Natural killer cell (primary cell): ENCODE measurements at regions not wholly inside any gene's neighbourhood (a gene's known extent, or its start where the extent isn't known, plus 50 kb on each side); places are given as distances from the start of the nearest gene placed in this dataset.

Source experiments
- ATAC-seq, 3 donors: fragments of 150-1000 bp in 2 of 3; fragments of 200-7000 bp in 1 of 3; cut with Tn5 transposase; 1 replicate in 1 of 3; 2 replicates in 2 of 3; pipeline ENCODE4 v1.10.0; 2021; ENCODE audit warnings: mild to moderate bottlenecking in 2 of 3, moderate library complexity in 2 of 3
- DNase-seq, 2 donors: peaks; one replicate each; pipeline versions ENCODE4 v3.0.0 to v3.0.0-alpha.2; 2013 to 2021; ENCODE audit warnings: mixed read lengths in 1 of 2
- H3K27ac ChIP-seq: one replicate; pipeline ENCODE4 v1.5.1; 2013; ENCODE audit warnings: mild to moderate bottlenecking, low read length
- H3K27me3 ChIP-seq: one replicate; pipeline ENCODE4 v1.6.1; 2013; ENCODE audit warnings: low read length; ENCODE audit not compliant: control insufficient read depth, insufficient read depth
- H3K36me3 ChIP-seq: one replicate; pipeline ENCODE4 v1.6.1; 2013; ENCODE audit warnings: low read length; ENCODE audit not compliant: control insufficient read depth, insufficient read depth
- H3K4me1 ChIP-seq: one replicate; pipeline ENCODE4 v1.6.1; 2013; ENCODE audit warnings: low read length; ENCODE audit not compliant: control insufficient read depth, insufficient read depth
- H3K4me3 ChIP-seq: one replicate; pipeline ENCODE4 v1.5.1; 2013; ENCODE audit warnings: low read length
- H3K9me3 ChIP-seq: one replicate; pipeline ENCODE4 v1.6.1; 2013; ENCODE audit warnings: low read length; ENCODE audit not compliant: control insufficient read depth, insufficient read depth
- H3K27ac Mint-ChIP-seq, 2 donors: one replicate each; pipeline ENCODE4 v1.8.0; 2022; ENCODE audit warnings: mild to moderate bottlenecking in 2 of 2, mixed read lengths in 2 of 2, moderate library complexity in 1 of 2
- H3K27me3 Mint-ChIP-seq, 2 donors: one replicate each; pipeline ENCODE4 v1.8.0; 2022; ENCODE audit warnings: low read depth in 2 of 2, mixed read lengths in 2 of 2
- H3K36me3 Mint-ChIP-seq: one replicate; pipeline ENCODE4 v1.8.0; 2022; ENCODE audit warnings: mixed read lengths
- H3K4me1 Mint-ChIP-seq, 2 donors: one replicate each; pipeline ENCODE4 v1.8.0; 2022; ENCODE audit warnings: mixed read lengths in 2 of 2
- H3K4me3 Mint-ChIP-seq: one replicate; pipeline ENCODE4 v1.8.0; 2022; ENCODE audit warnings: mild to moderate bottlenecking, moderate library complexity, mixed read lengths
- H3K9me3 Mint-ChIP-seq, 2 donors: one replicate each; pipeline ENCODE4 v1.8.0; 2022; ENCODE audit warnings: mixed read lengths in 2 of 2
- WGBS: methylation state at CpG from one replicate; pipeline ENCODE4 v1.1.7; 2013; ENCODE audit warnings: missing lambda C conversion rate; ENCODE audit not compliant: insufficient coverage; 5-methylcytosine and 5-hydroxymethylcytosine counted together
- intact Hi-C: fragments of 100-400 bp; cut with micrococcal nuclease; formaldehyde crosslinking; loops from one replicate; pipeline ENCODE4 v1.14.2; 2022
- TF ChIP-seq, protein P1 (sequence below): fragments of 200-600 bp; IDR thresholded peaks from one replicate; pipeline ENCODE4 v1.8.0; 2022; ENCODE audit warnings: antibody characterized with exemption

DNA sequence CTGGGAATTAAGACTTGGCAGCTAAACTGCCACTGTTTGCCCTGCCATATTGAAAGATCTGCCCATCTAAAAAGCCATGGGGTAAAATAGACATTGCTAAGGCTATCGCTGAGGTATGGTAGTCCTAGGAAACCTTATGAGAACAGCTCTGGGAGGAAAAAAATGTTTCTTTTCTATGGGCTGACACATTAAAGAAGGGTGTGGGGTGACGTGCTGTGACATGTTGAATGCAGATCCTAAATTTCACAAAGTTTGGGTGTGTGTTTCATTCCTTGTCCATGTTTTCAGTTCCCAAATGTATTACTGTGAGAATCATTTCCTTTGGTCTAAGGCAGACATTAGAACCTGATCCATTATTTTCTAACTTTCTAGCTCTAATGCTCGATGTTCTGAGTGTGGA is 766.4 kb downstream of the BCL11A start:
- Mint-ChIP-seq H3K27ac (no peak overlapping the region), H3K4me3 (no peak overlapping the region), H3K9me3 (peaks cover 2 to 3% of the 10 kb centered on the region in 2 donors), H3K4me1 (no peaks in the 10 kb centered on the region), H3K36me3 (no peaks in the 10 kb centered on the region), H3K27me3 (peaks cover 0 to 2% of the 10 kb centered on the region in 2 donors)
- H3K4me1 ChIP-seq = no peaks in the 10 kb centered on the region
- no peaks in the 10 kb centered on the region for H3K9me3 ChIP-seq
- intact Hi-C loops = no loop called here
- WGBS = 84% methylated on average over 3 of the region's 3 CpGs
- TF ChIP-seq, protein P1, sequence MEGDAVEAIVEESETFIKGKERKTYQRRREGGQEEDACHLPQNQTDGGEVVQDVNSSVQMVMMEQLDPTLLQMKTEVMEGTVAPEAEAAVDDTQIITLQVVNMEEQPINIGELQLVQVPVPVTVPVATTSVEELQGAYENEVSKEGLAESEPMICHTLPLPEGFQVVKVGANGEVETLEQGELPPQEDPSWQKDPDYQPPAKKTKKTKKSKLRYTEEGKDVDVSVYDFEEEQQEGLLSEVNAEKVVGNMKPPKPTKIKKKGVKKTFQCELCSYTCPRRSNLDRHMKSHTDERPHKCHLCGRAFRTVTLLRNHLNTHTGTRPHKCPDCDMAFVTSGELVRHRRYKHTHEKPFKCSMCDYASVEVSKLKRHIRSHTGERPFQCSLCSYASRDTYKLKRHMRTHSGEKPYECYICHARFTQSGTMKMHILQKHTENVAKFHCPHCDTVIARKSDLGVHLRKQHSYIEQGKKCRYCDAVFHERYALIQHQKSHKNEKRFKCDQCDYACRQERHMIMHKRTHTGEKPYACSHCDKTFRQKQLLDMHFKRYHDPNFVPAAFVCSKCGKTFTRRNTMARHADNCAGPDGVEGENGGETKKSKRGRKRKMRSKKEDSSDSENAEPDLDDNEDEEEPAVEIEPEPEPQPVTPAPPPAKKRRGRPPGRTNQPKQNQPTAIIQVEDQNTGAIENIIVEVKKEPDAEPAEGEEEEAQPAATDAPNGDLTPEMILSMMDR = no peak
- H3K27me3 ChIP-seq = no peaks in the 10 kb centered on the region
- H3K36me3 ChIP-seq = no peaks in the 10 kb centered on the region
- ATAC-seq (no peak), DNase-seq (no peak)
- no peak overlapping the region for H3K27ac ChIP-seq
- H3K4me3 ChIP-seq = no peak overlapping the region

DNA sequence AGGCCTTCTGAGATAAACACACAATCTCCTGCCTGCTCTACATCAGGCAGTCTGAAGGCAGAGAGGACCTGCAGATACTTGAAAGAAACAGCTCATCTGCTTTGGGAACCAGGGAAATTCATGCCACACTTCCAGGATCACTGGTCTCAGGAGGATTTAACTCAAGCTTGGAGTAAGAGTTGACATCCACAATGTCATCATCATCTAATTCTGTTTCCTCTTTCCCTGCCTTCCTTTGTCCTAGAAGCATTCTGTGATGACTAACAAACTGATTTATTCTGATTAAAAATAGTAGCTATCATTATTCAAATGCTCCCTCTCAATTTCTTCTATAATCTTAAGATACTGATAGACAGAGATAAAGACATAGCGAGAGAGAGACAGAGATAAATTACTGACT is 766.8 kb downstream of the BCL11A start:
- Mint-ChIP-seq H3K36me3 (no peaks in the 10 kb centered on the region), H3K27ac (no peak overlapping the region), H3K4me1 (no peaks in the 10 kb centered on the region), H3K27me3 (peaks cover 0 to 2% of the 10 kb centered on the region in 2 donors), H3K9me3 (peaks cover 2 to 3% of the 10 kb centered on the region in 2 donors), H3K4me3 (no peak overlapping the region)
- TF ChIP-seq, protein P1 = no peak
- no peaks in the 10 kb centered on the region for H3K36me3 ChIP-seq
- H3K27ac ChIP-seq = no peak overlapping the region
- WGBS = 100% methylated on average over 1 of the region's 1 CpG
- no peaks in the 10 kb centered on the region for H3K4me1 ChIP-seq
- H3K9me3 ChIP-seq = no peaks in the 10 kb centered on the region
- ATAC-seq (no peak), DNase-seq (no peak)
- no peak overlapping the region for H3K4me3 ChIP-seq
- intact Hi-C loops = no loop called here
- no peaks in the 10 kb centered on the region for H3K27me3 ChIP-seq

DNA sequence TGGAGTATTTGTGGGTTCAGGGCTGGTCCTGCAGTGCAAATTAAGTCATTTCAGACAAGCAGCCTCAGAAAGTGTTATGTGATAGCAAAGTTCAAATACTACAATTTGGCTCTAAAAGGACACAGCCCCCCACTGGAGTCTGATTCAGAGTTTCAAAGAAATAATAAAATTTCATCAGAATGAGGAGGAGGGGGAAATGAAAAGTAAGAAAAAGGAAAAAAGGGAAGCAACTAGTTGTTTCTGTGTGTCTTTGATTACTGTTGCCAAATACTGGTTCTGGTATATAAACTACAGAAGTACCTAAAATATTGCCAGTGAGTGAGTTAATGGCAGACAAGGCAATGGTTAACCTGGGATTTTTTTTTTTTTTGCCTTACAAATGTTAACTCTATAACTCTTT is 773.9 kb downstream of the BCL11A start:
- peaks cover 3 to 4% of the 10 kb centered on the region in 2 donors for H3K9me3 Mint-ChIP-seq
- H3K9me3 ChIP-seq = no peaks in the 10 kb centered on the region
- no peak overlapping the region for H3K27ac ChIP-seq
- TF ChIP-seq, protein P1 = no peak
- H3K27me3 Mint-ChIP-seq = no peaks in the 10 kb centered on the region
- no peak overlapping the region for H3K27ac Mint-ChIP-seq
- no peak for DNase-seq
- no peak overlapping the region for H3K4me3 Mint-ChIP-seq
- H3K4me1 ChIP-seq = no peaks in the 10 kb centered on the region
- no peaks in the 10 kb centered on the region for H3K27me3 ChIP-seq
- H3K36me3 Mint-ChIP-seq = no peaks in the 10 kb centered on the region
- intact Hi-C loops = no loop called here
- H3K4me1 Mint-ChIP-seq = no peaks in the 10 kb centered on the region
- H3K4me3 ChIP-seq = no peak overlapping the region
- ATAC-seq = no peak
- no peaks in the 10 kb centered on the region for H3K36me3 ChIP-seq

DNA sequence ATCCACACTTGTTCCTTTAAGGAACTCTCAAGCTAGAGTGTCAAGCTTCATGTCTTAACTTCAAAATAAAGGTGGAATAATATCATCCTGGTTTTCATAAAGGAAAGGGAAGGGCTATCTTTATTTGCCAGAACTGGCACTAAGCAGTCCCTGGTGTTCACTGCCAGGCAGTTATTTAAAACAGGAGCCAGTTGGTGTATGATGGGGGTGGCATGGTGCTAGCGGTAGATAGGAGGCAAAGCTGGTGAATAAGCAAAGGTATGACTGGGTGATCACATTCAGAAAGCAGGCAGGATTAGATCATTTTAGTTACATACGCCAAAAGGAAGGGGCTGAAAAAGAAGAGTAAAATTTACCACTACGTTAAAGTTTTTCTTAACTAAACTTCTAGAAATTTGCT is 776.3 kb downstream of the BCL11A start:
- 97% methylated on average over 3 of the region's 3 CpGs for WGBS
- no peak overlapping the region for H3K4me3 ChIP-seq
- Mint-ChIP-seq H3K4me1 (no peaks in the 10 kb centered on the region), H3K27me3 (no peaks in the 10 kb centered on the region), H3K27ac (no peak overlapping the region), H3K9me3 (peaks cover 0 to 2% of the 10 kb centered on the region in 2 donors), H3K4me3 (no peak overlapping the region), H3K36me3 (no peaks in the 10 kb centered on the region)
- no peaks in the 10 kb centered on the region for H3K27me3 ChIP-seq
- intact Hi-C loops = no loop called here
- no peak overlapping the region for H3K27ac ChIP-seq
- TF ChIP-seq, protein P1 = no peak
- H3K4me1 ChIP-seq = no peaks in the 10 kb centered on the region
- DNase-seq (no peak), ATAC-seq (no peak)
- H3K9me3 ChIP-seq = no peaks in the 10 kb centered on the region
- H3K36me3 ChIP-seq = no peaks in the 10 kb centered on the region
